IMR-90 (cell line): ENCODE measurements at regions not wholly inside any gene's neighbourhood (a gene's known extent, or its start where the extent isn't known, plus 50 kb on each side); places are given as distances from the start of the nearest gene placed in this dataset.

ENCODE experiments used
- CEBPB ChIP-seq: IDR thresholded peaks from 2 replicates; pipeline ENCODE4 v1.6.1; 2012; ENCODE audit warnings: low read depth, low read length, improper control_type of control experiment
- POLR2A ChIP-seq: IDR thresholded peaks from 2 replicates; pipeline ENCODE4 v1.6.1; 2012; ENCODE audit warnings: mild to moderate bottlenecking, low read depth, low read length
- RCOR1 ChIP-seq: IDR thresholded peaks from 2 replicates; pipeline ENCODE4 v1.6.1; 2012; ENCODE audit warnings: mild to moderate bottlenecking, low read length, improper control_type of control experiment; ENCODE audit not compliant: insufficient replicate concordance
- TF ChIP-seq, protein P1 (sequence below): conservative IDR thresholded peaks from 2 replicates; pipeline ENCODE4 v1.5.1; 2012; ENCODE audit warnings: mild to moderate bottlenecking, low read depth, low read length, improper control_type of control experiment

DNA sequence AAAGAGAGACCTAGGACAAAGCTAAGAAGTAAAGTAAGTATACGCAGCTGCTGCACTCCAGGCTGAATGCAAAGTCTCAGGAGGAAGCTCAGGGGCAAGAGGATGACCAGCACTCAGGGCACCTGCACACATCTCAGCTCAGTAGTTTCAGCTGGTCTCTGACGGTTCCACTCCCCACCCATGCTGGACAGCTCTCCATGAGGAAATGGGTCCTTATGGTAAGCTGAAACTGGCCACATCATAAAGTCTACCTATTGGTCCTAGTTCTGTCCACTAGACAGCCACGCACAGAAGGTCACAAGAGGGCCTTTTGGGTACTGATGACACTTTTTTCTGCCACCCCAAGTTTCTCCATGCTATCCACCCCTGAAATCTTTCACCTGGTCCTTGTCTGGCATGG lies 215.3 kb downstream of the TTC32 start:
- TF ChIP-seq POLR2A (no peak), RCOR1 (no peak), CEBPB (no peak)
- TF ChIP-seq, protein P1, sequence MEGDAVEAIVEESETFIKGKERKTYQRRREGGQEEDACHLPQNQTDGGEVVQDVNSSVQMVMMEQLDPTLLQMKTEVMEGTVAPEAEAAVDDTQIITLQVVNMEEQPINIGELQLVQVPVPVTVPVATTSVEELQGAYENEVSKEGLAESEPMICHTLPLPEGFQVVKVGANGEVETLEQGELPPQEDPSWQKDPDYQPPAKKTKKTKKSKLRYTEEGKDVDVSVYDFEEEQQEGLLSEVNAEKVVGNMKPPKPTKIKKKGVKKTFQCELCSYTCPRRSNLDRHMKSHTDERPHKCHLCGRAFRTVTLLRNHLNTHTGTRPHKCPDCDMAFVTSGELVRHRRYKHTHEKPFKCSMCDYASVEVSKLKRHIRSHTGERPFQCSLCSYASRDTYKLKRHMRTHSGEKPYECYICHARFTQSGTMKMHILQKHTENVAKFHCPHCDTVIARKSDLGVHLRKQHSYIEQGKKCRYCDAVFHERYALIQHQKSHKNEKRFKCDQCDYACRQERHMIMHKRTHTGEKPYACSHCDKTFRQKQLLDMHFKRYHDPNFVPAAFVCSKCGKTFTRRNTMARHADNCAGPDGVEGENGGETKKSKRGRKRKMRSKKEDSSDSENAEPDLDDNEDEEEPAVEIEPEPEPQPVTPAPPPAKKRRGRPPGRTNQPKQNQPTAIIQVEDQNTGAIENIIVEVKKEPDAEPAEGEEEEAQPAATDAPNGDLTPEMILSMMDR: no peak
